CD1c-positive myeloid dendritic cell (primary cell): ENCODE measurements at regions not wholly inside any gene's neighbourhood (a gene's known extent, or its start where the extent isn't known, plus 50 kb on each side); places are given as distances from the start of the nearest gene placed in this dataset.
"Not testable (repeated sequence)": the region's sequence is repeated elsewhere in the genome, so short reads cannot be mapped to it uniquely, and the experiment has no call there.

ENCODE experiments used
- DNase-seq: peaks from one replicate; pipeline ENCODE4 v3.0.0-alpha.2; 2016; ENCODE audit errors: extremely low spot score

- DNase-seq, result no peak
These were observed 1340.0 kb upstream of the MAP3K7 start for GRCh38 chr6:91926827-91927226.

DNA sequence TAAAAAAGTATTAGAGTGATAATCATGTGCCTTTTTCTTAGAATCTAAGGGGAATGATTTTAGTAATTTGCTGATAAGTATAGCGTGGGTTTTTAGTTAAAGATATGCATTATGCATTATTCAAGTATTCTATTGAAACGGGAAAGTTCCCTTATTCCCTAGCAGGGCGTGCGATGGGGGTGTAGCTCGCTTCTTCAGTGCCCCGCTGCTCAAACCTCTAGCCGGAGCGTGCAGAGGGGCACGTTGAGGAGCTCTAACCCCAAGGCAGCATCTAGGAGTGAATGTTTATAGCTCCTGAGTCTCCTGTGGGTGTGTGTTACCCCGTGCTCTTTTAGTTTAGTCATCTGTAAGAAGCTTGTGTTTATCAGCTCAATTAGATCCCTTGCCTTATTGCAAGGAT is 1339.5 kb upstream of the MAP3K7 start:
- DNase-seq, result no peak

DNA sequence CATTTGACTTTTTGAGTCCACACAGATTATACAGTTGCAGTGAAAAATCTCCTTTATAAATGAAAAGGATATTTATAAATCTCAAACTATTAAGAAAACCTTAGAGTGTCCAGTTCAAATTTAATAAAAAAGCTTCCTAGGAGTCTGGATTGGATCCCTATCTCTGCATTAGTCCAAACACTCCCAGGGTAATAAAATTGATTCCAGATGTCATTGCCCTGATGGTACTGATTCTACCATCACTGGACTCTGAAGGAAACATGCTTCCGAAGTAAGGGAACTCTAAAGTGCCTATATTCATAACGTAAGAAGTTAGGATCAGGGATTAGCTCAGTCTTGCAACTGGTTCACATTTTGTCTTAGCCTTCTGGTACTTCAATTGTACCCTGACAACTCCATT is 1325.1 kb upstream of the MAP3K7 start:
- no peak for DNase-seq

DNA sequence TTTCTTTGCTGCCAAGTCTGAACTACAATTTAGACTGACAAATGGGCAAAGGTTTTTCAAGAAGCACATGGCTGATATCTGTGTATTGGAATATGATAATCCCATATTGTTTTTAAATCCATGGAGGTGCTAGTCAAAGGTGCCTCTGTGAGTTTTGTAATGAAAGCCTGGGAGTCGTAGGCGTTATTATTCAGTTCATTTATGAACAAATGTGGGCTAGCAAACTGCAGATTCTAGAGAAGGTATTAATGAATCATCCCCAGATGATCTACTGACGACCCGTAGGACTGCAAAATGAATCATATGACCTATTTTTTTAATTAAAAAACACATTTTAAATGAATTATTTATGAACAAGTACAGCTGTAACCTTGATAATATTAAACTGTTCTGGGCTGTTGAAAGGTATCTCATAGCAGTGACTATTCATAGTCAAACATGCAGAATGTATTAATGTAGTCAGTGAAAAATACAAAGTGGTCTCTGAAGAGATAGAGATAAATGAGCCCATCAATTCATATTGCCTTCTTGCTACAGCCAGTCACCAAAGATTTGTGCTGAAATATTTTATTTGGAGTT is 1317.8 kb upstream of the MAP3K7 start:
- no peak for DNase-seq

DNA sequence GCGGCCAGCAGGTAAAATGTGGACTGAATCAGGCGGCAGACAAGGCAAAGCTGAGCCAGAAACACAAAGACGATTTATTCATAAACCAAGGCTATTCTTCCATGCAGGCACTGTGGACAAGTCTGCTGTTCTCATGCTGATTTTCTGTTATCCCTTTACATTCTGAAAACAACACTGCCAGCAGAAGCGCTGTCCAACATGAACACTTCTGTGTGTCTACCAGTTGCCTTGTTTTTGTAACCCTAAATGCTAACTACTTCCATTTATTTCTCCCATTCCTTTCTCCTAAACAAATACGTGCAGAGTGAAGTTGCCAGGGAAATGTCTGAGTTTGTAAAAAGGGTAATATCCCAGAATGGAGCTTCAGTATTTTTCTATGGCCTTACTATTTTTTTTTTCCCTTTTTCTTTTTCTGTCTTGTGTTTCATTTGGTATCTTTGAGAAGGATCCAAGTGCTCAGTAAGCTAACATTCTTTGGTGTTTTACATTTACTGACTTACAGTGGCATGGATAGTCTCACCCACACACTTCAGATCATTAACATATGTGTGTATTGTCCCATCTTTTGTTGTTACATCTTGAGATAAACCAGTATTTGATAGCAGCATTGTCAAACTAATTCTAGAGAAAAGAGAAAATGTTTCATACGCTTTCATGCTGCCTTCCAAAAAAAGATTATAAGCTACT is 1308.9 kb upstream of the MAP3K7 start:
- no peak for DNase-seq

DNA sequence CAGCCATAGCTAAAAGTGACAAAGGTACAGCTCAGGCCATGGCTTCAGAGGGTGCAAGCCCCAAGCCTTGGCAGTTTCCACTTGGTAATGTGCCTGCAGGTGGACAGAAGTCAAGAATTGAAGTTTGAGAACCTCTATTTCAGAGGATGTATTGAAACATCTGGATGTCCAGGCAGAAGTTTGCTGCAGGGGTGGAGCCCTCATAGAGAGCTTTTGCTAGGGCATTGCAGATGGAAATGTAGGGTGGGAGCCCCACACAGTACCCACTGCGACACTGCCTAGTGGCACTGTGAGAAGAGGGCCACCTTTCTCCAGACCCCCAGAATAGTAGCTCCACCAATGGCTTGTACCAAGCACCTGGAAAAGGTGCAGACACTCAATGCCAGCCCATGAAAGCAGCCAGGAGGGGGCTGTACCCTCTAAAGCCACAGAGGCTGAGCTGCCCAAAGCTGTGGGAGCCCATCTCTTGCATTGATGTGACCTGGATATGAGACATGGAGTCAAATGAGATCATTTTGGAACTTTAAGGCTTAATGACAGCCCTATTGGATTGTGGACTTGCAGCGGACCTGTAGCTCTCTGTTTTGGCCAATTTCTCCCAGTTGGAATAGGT is 1299.4 kb upstream of the MAP3K7 start:
- DNase-seq, result no peak

GRCh38 chr6:91881791-91882190 is 1294.9 kb upstream of the MAP3K7 start:
- not testable (repeated sequence) for DNase-seq

- no peak for DNase-seq
These were observed 1292.6 kb upstream of the MAP3K7 start for GRCh38 chr6:91879386-91879995.

- no peak for DNase-seq
These were observed 1291.1 kb upstream of the MAP3K7 start for GRCh38 chr6:91877994-91878393.

GRCh38 chr6:91874971-91875370 is 1288.1 kb upstream of the MAP3K7 start:
- no peak for DNase-seq

DNA sequence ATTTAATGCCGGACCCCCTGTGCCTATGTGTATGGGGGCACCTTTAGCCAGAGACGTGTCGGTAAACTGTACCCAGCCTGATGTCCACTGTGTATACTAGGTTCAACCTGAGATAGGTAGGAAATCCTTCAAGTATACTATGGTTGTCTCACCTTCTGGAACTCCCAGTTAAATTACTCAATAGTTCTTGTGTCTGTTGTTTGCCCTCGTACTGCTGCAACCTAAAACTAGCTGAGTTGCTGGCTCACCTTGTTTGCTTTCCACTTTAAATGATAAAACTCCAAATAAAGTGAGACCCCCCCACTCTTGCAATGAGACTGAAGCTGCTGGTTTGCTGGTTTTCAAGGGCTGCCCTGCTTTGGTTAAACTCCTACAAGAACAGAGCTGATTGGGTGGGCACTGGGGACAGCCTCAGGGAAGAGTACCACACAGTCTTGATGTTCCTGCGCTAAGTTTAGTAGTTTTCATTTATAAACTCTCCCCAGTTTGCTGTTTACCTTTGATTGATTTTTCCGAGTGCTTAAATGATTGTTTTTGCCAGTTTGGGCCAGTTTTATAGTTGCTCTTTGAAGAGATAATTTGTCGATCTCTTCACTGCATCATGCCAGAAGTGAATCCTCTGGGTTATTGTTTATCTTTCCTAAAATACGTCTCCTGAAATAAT is 1281.8 kb upstream of the MAP3K7 start:
- no peak for DNase-seq

GRCh38 chr6:91865889-91866288 is 1279.0 kb upstream of the MAP3K7 start:
- DNase-seq, result no peak

GRCh38 chr6:91864911-91865310 is 1278.0 kb upstream of the MAP3K7 start:
- DNase-seq, result no peak

- DNase-seq, result no peak
These were observed 1273.9 kb upstream of the MAP3K7 start for GRCh38 chr6:91860541-91861335.

- no peak for DNase-seq
These were observed 1265.4 kb upstream of the MAP3K7 start for GRCh38 chr6:91852252-91852651.

DNA sequence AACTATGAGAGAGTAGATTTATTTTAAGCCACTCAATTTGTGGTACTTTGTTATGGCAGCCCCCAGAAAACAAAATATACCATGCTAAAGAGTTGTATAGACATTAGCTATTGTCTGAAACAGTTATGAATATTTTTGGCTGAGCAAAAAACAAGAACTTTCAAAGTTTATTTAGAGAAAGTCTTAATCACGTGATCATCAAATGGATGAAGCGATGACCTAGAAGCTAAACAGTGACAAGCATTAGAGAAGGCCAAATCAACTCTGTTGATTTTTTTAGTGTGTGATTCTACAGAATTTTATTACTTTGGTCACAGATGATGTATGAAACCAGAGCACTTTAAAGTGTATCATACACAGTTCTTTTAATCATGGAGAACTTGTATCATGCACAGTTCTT is 1247.9 kb upstream of the MAP3K7 start:
- no peak for DNase-seq

GRCh38 chr6:91827151-91827550 is 1240.3 kb upstream of the MAP3K7 start:
- no peak for DNase-seq

DNA sequence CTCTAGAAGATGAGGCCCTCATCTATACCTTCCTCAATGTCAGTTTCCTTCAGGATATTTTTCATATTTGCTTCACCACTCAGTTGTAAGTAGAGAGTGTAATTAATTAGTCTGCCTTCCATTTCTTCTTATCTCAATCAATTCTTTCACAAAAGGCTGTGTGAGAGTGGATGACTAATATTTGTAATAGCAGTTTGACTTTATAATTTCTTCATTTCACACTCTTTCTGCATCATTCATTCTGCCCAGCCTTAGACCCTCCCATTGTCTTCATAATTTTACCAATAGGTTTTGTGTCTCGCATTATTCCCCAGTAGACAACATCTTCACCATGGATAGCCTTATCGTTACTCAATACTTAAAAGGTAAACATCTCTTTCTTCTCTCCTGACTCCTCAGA is 1239.3 kb upstream of the MAP3K7 start:
- no peak for DNase-seq

- no peak for DNase-seq
These were observed 1237.5 kb upstream of the MAP3K7 start for GRCh38 chr6:91824331-91824730.

DNA sequence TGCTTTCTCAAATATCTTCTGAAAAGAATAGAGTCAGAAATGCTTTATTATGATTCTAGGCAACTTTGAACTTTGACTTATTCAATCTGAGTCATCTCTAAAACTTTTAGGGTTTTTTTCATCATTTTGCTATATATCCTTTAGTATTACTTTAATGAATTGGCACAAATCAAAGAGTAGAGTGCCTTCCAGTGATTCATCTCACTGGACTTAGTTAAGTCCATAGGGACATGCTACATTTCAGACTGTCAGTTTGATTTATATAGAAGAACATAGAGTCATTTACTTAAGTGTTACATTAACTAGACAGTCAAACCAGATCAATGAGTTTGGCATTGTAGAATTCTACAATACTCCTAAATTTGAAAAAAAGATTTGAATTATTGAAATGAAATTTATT is 1235.7 kb upstream of the MAP3K7 start:
- no peak for DNase-seq

DNA sequence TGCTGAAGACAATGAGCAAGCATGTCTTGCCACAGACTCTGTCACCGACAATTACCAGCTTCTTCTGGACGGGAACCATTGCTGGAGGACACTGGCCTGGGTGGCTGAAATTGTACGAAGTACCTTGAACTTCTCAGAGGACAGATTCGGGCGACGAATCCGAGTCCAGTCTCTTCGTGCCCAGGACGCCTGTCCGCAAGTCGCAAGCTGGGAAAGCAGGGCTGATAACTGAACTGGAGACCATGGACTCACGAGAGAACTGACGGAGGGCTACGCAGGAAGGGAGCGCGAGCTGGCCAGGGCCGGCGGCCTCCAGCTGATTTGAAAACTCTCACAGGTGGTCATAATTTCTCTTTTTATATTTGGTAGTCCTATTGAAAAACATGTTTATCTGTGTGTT is 1229.5 kb upstream of the MAP3K7 start:
- no peak for DNase-seq

DNA sequence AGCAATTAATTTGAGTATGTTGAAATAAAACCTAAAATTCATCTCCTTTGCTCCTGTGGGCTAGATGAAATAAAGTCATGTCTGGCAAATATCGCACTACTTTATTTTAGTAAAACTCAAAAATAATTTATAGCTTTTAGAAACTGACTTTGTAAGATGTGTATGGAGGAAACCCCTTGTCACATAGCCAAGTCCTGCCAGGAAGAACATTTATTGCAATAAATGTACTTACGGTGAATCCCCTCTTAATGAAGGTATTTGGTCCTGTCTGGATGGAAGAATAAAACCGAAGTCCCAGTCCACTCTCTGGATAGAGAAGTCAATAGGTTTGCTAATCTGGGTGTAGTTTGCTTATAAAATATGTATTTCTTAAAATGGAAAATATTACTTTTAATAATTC is 1226.8 kb upstream of the MAP3K7 start:
- DNase-seq, result no peak
